C4-2B (cell line): ENCODE measurements at regions not wholly inside any gene's neighbourhood (a gene's known extent, or its start where the extent isn't known, plus 50 kb on each side); places are given as distances from the start of the nearest gene placed in this dataset.

ENCODE experiments used
- CTCF ChIP-seq: fragments of 450-650 bp; conservative IDR thresholded peaks from 2 replicates; pipeline ENCODE4 v1.5.1; 2017; ENCODE audit warnings: mild to moderate bottlenecking
- ZFX ChIP-seq: fragments of 450-650 bp; IDR thresholded peaks from 2 replicates; pipeline ENCODE4 v1.6.1; 2017

- no peak for TF ChIP-seq CTCF
- no peak for TF ChIP-seq ZFX
Observed at GRCh38 chr11:82539669-82540068, 194.0 kb downstream of the FAM181B start.
